ENCODE measurements at regions not wholly inside any gene's neighbourhood (a gene's known extent, or its start where the extent isn't known, plus 50 kb on each side); places are given as distances from the start of the nearest gene placed in this dataset.

GRCh38 chr11:120017582-120018150 lies 120.2 kb downstream of the TRIM29 start:
- no peak for DNase-seq (ENCODE audit: low read depth in 4 of 4, low spot score in 1 of 4)

GRCh38 chr11:120013325-120014250 lies 124.3 kb downstream of the TRIM29 start:
- no peak for DNase-seq (ENCODE audit: low read depth in 4 of 4, low spot score in 1 of 4)

GRCh38 chr11:120012245-120012644 lies 125.7 kb downstream of the TRIM29 start:
- no peak for DNase-seq (ENCODE audit: low read depth in 4 of 4, low spot score in 1 of 4)

- DNase-seq (ENCODE audit: low read depth in 4 of 4, low spot score in 1 of 4): no peak
Observed at GRCh38 chr11:120011836-120012235, 126.1 kb downstream of the TRIM29 start.

- DNase-seq (ENCODE audit: low read depth in 4 of 4, low spot score in 1 of 4): no peak
Observed at GRCh38 chr11:120010775-120011174, 127.1 kb downstream of the TRIM29 start.

GRCh38 chr11:120009938-120010337 lies 128.0 kb downstream of the TRIM29 start:
- no peak for DNase-seq (ENCODE audit: low read depth in 4 of 4, low spot score in 1 of 4)

GRCh38 chr11:120007144-120007543 lies 130.8 kb downstream of the TRIM29 start:
- DNase-seq (ENCODE audit: low read depth in 4 of 4, low spot score in 1 of 4): no peak

- no peak for DNase-seq (ENCODE audit: low read depth in 4 of 4, low spot score in 1 of 4)
Observed at GRCh38 chr11:120004723-120005122, 133.2 kb downstream of the TRIM29 start.

GRCh38 chr11:120001178-120002090 lies 136.5 kb downstream of the TRIM29 start:
- DNase-seq (ENCODE audit: low read depth in 4 of 4, low spot score in 1 of 4): no peak

- no peak for DNase-seq (ENCODE audit: low read depth in 4 of 4, low spot score in 1 of 4)
Observed at GRCh38 chr11:119999220-119999619, 138.7 kb downstream of the TRIM29 start.

GRCh38 chr11:119996556-119996955 lies 141.4 kb downstream of the TRIM29 start:
- no peak for DNase-seq (ENCODE audit: low read depth in 4 of 4, low spot score in 1 of 4)

GRCh38 chr11:119995730-119996491 lies 142.0 kb downstream of the TRIM29 start:
- no peak for DNase-seq (ENCODE audit: low read depth in 4 of 4, low spot score in 1 of 4)

GRCh38 chr11:119993722-119994121 lies 144.2 kb downstream of the TRIM29 start:
- DNase-seq (ENCODE audit: low read depth in 4 of 4, low spot score in 1 of 4): no peak

GRCh38 chr11:119992171-119993051 lies 145.5 kb downstream of the TRIM29 start:
- DNase-seq (ENCODE audit: low read depth in 4 of 4, low spot score in 1 of 4): no peak

- DNase-seq (ENCODE audit: low read depth in 4 of 4, low spot score in 1 of 4): no peak
Observed at GRCh38 chr11:119991669-119992068, 146.2 kb downstream of the TRIM29 start.

- no peak for DNase-seq (ENCODE audit: low read depth in 4 of 4, low spot score in 1 of 4)
Observed at GRCh38 chr11:119991022-119991404, 146.9 kb downstream of the TRIM29 start.

- DNase-seq (ENCODE audit: low read depth in 4 of 4, low spot score in 1 of 4): no peak
Observed at GRCh38 chr11:119990309-119991021, 147.4 kb downstream of the TRIM29 start.

GRCh38 chr11:119989159-119989821 lies 148.6 kb downstream of the TRIM29 start:
- no peak for DNase-seq (ENCODE audit: low read depth in 4 of 4, low spot score in 1 of 4)

GRCh38 chr11:119985551-119985950 lies 152.4 kb downstream of the TRIM29 start:
- DNase-seq (ENCODE audit: low read depth in 4 of 4, low spot score in 1 of 4): no peak
